CD4-positive, CD25-positive, alpha-beta regulatory T cell (primary cell): ENCODE measurements at regions not wholly inside any gene's neighbourhood (a gene's known extent, or its start where the extent isn't known, plus 50 kb on each side); places are given as distances from the start of the nearest gene placed in this dataset.

Experiments
- ATAC-seq, 2 donors: fragments of 150-1000 bp; cut with Tn5 transposase; one replicate each; pipeline ENCODE4 v1.10.0; 2021; ENCODE audit warnings: low read depth in 2 of 2, moderate number of reproducible peaks in 2 of 2, moderate library complexity in 1 of 2
- DNase-seq, 3 donors: peaks; one replicate each; pipeline versions ENCODE4 v3.0.0 to v3.0.0-alpha.2; 2012 to 2022; ENCODE audit warnings: mixed read lengths in 1 of 3
- H3K27ac ChIP-seq: one replicate; pipeline ENCODE4 v1.7.0; 2013; ENCODE audit warnings: mild to moderate bottlenecking, low read length; ENCODE audit not compliant: insufficient read depth, poor library complexity, severe bottlenecking
- H3K27me3 ChIP-seq: one replicate; pipeline ENCODE4 v1.7.0; 2013; ENCODE audit warnings: low read length; ENCODE audit not compliant: control insufficient read depth, insufficient read depth
- H3K36me3 ChIP-seq: one replicate; pipeline ENCODE4 v1.7.0; 2013; ENCODE audit warnings: mild to moderate bottlenecking, low read length, moderate library complexity; ENCODE audit not compliant: control insufficient read depth, insufficient read depth
- H3K4me1 ChIP-seq: 2 replicates; pipeline ENCODE4 v1.7.0; 2013; ENCODE audit warnings: mild to moderate bottlenecking, low read length; ENCODE audit not compliant: insufficient read depth, control insufficient read depth, poor library complexity, severe bottlenecking
- H3K4me3 ChIP-seq: one replicate; pipeline ENCODE4 v1.7.0; 2013; ENCODE audit warnings: low read depth, mild to moderate bottlenecking, low read length, moderate library complexity
- H3K9me3 ChIP-seq, 2 experiments: 1 replicate in 1 of 2; 2 replicates in 1 of 2; pipeline ENCODE4 v1.7.0; 2013; ENCODE audit warnings: low read length in 2 of 2, mild to moderate bottlenecking in 1 of 2, moderate library complexity in 1 of 2; ENCODE audit not compliant: control insufficient read depth in 2 of 2
- H3K27ac Mint-ChIP-seq, 3 donors: one replicate each; pipeline ENCODE4 v1.8.0; 2020 to 2022; ENCODE audit warnings: mild to moderate bottlenecking in 3 of 3, mixed read lengths in 3 of 3, moderate library complexity in 2 of 3
- H3K27me3 Mint-ChIP-seq: one replicate; pipeline ENCODE4 v1.8.0; 2022; ENCODE audit warnings: mild to moderate bottlenecking, mixed read lengths
- H3K36me3 Mint-ChIP-seq: one replicate; pipeline ENCODE4 v1.8.0; 2020; ENCODE audit warnings: mixed read lengths
- H3K4me1 Mint-ChIP-seq, 4 donors: one replicate each; pipeline ENCODE4 v1.8.0; 2020 to 2022; ENCODE audit warnings: mixed read lengths in 4 of 4, mild to moderate bottlenecking in 1 of 4
- H3K4me3 Mint-ChIP-seq, 4 donors: one replicate each; pipeline ENCODE4 v1.8.0; 2020 to 2022; ENCODE audit warnings: mild to moderate bottlenecking in 4 of 4, mixed read lengths in 4 of 4, moderate library complexity in 3 of 4
- H3K9me3 Mint-ChIP-seq, 7 donors: one replicate each; pipeline ENCODE4 v1.8.0; 2020 to 2022; ENCODE audit warnings: mixed read lengths in 7 of 7, mild to moderate bottlenecking in 3 of 7, moderate library complexity in 2 of 7

GRCh38 chr4:152156442-152156841 is 379.4 kb downstream of the FBXW7 start:
- Histone ChIP-seq H3K4me1 (no peaks in the 10 kb centered on the region), H3K27ac (no peak overlapping the region), H3K4me3 (no peak overlapping the region), H3K27me3 (no peaks in the 10 kb centered on the region), H3K36me3 (no peaks in the 10 kb centered on the region), H3K9me3 (no peaks in the 10 kb centered on the region)
- Mint-ChIP-seq H3K27me3 (no peaks in the 10 kb centered on the region), H3K4me1 (peaks cover 0 to 28% (median 14%) of the 10 kb centered on the region in 4 donors), H3K27ac (no peak overlapping the region), H3K9me3 (peaks cover 0 to 5% (median 0%) of the 10 kb centered on the region in 7 donors), H3K36me3 (no peaks in the 10 kb centered on the region), H3K4me3 (no peak overlapping the region)
- no peak for ATAC-seq
- DNase-seq: no peak

DNA sequence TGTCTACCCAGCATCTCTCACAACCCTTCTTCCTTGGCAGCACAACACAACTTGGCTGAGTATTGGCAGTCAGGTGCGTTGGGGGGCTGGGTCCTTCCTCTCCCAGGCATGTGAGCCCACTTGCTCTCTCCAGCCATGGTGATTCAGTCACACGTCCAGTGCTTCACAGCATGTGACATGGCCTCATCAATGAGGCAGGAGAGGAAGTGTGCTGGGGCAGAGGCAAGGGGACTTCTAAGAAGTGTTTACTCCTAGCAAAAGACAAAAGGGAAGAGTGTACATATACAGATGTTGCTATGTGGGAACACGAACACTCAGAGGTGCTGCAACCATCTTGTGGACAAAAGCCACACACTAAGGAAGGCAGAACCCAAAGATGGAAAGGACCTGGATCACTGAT is 380.8 kb downstream of the FBXW7 start:
- H3K9me3 Mint-ChIP-seq: peaks cover 0 to 5% (median 0%) of the 10 kb centered on the region in 7 donors
- H3K4me3 Mint-ChIP-seq: peak overlapping the region in 1 of 4 donors; percentile 60
- Histone ChIP-seq H3K36me3 (no peaks in the 10 kb centered on the region), H3K4me3 (no peak overlapping the region), H3K9me3 (no peaks in the 10 kb centered on the region), H3K4me1 (no peaks in the 10 kb centered on the region), H3K27ac (no peak overlapping the region), H3K27me3 (no peaks in the 10 kb centered on the region)
- DNase-seq: peak in 1 of 3 donors; percentile 21
- peaks cover 0 to 28% (median 14%) of the 10 kb centered on the region in 4 donors for H3K4me1 Mint-ChIP-seq
- no peak for ATAC-seq
- peaks cover 5% of the 10 kb centered on the region for H3K27me3 Mint-ChIP-seq
- no peaks in the 10 kb centered on the region for H3K36me3 Mint-ChIP-seq
- peak overlapping the region; percentile 8 to 50 (median 21) for H3K27ac Mint-ChIP-seq

DNA sequence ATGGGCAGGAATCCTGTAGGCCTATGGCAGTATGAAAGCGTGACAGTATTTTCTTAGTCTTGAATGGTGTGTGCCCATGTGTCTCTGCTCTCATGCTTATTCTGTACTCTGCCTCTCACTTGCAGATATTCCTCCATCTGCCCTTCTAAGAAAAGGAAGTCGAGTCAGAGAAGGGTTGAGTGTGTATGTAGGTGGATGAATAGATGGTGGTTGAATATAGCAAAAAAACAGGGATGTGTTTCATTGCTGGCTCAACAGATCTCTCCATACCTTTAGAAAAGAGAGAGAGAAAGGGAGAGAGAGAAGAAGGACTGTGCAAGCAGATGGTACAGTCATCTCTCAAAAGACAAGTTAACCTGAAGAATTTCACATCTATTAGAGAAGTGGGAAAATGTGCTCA is 381.5 kb downstream of the FBXW7 start:
- DNase-seq (no peak), ATAC-seq (no peak)
- Histone ChIP-seq H3K27ac (no peak overlapping the region), H3K36me3 (no peaks in the 10 kb centered on the region), H3K4me3 (no peak overlapping the region), H3K27me3 (no peaks in the 10 kb centered on the region), H3K4me1 (no peaks in the 10 kb centered on the region), H3K9me3 (no peaks in the 10 kb centered on the region)
- Mint-ChIP-seq H3K9me3 (peaks cover 0 to 5% (median 0%) of the 10 kb centered on the region in 7 donors), H3K36me3 (no peaks in the 10 kb centered on the region), H3K4me1 (peaks cover 0 to 28% (median 14%) of the 10 kb centered on the region in 4 donors), H3K4me3 (no peak overlapping the region), H3K27ac (no peak overlapping the region), H3K27me3 (peaks cover 5% of the 10 kb centered on the region)

DNA sequence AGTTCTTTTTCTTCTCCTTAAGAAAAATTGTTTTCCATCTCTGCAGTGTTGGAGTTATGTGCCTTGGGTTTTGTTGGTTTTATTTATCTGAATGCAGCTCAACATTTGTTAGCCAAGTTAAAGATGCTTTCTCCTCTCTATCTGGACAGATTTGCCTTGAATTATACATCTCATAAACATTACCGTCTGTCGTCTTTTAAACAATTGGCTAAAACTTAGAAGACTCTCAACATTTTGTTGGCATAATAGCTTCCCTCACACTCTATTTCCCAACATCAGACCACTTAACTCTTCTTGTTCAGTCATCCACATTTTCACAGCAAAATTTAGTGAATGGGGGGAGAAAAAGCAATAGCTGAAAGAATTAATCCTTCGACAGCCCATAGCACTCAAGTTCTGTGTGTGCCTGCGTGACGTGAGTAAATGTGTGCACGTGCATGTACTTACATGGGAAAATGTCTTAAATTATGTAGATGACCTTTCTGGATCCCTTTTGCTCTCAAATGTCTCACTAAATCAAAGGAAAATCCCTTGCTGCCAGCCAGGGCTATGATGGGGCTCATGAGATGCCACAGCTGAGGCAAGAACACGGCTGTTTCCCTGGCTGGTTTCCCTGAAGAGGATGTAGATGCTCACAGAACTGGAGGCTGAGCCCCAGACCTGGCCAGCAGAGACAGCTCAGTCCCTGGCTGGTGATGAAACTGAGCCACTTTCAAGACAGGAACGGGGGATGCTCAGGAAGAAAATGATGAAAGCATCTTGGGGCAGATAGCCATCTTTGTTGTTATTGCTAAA is 382.2 kb downstream of the FBXW7 start:
- Mint-ChIP-seq H3K27me3 (peaks cover 5% of the 10 kb centered on the region), H3K27ac (peak overlapping the region in 1 of 3 donors; percentile 33)

GRCh38 chr4:152150214-152150613 is 385.7 kb downstream of the FBXW7 start:
- DNase-seq: no peak
- H3K4me3 Mint-ChIP-seq: no peak overlapping the region
- peaks cover 0 to 11% (median 8%) of the 10 kb centered on the region in 4 donors for H3K4me1 Mint-ChIP-seq
- peaks cover 5 to 22% (median 7%) of the 10 kb centered on the region in 7 donors for H3K9me3 Mint-ChIP-seq
- H3K27me3 Mint-ChIP-seq: peaks cover 20% of the 10 kb centered on the region
- Histone ChIP-seq H3K27me3 (no peaks in the 10 kb centered on the region), H3K27ac (no peak overlapping the region), H3K36me3 (no peaks in the 10 kb centered on the region), H3K4me3 (no peak overlapping the region), H3K9me3 (peaks cover 12 to 15% of the 10 kb centered on the region in 2 experiments), H3K4me1 (no peaks in the 10 kb centered on the region)
- H3K27ac Mint-ChIP-seq: peak overlapping the region in 2 of 3 donors; percentile 8 to 60
- no peak for ATAC-seq
- H3K36me3 Mint-ChIP-seq: no peaks in the 10 kb centered on the region

More for the DNA sequence above, 382.2 kb downstream of the FBXW7 start:
- Histone ChIP-seq H3K36me3 (no peaks in the 10 kb centered on the region), H3K9me3 (no peaks in the 10 kb centered on the region), H3K4me1 (no peaks in the 10 kb centered on the region), H3K4me3 (no peak overlapping the region), H3K27me3 (no peaks in the 10 kb centered on the region), H3K27ac (no peak overlapping the region)
- H3K36me3 Mint-ChIP-seq: no peaks in the 10 kb centered on the region
- ATAC-seq (no peak), DNase-seq (no peak)
- peaks cover 0 to 28% (median 14%) of the 10 kb centered on the region in 4 donors for H3K4me1 Mint-ChIP-seq
- peaks cover 0 to 5% (median 0%) of the 10 kb centered on the region in 7 donors for H3K9me3 Mint-ChIP-seq
- H3K4me3 Mint-ChIP-seq: no peak overlapping the region

DNA sequence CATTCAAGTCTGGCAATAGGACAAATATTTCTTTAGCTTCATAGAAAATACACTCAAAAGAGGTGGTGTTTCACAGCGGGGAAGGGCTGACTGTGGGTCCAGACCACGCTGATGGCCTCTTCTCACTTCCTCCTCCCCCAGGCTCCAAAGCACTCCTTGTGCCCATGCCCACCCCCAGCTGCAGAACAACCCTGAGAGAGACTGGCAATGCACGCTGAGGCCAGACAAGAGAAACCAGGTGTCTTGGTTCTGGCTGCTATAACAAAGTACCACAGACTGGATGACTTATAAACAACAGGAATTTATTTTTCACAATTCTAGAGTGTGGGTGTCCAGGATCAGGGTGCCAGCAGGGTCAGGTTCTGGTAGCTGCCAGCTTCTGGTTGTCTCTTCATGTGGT is 386.1 kb downstream of the FBXW7 start:
- ATAC-seq (no peak), DNase-seq (no peak)
- no peak overlapping the region for H3K4me3 ChIP-seq
- Mint-ChIP-seq H3K4me1 (peaks cover 0 to 7% (median 5%) of the 10 kb centered on the region in 4 donors), H3K9me3 (peaks cover 6 to 25% (median 7%) of the 10 kb centered on the region in 7 donors), H3K4me3 (no peak overlapping the region), H3K27me3 (peaks cover 20% of the 10 kb centered on the region), H3K27ac (peak overlapping the region in 2 of 3 donors; percentile 8 to 60), H3K36me3 (no peaks in the 10 kb centered on the region)
- no peaks in the 10 kb centered on the region for H3K27me3 ChIP-seq
- no peaks in the 10 kb centered on the region for H3K36me3 ChIP-seq
- H3K27ac ChIP-seq: no peak overlapping the region
- no peaks in the 10 kb centered on the region for H3K4me1 ChIP-seq
- peaks cover 12 to 19% of the 10 kb centered on the region in 2 experiments for H3K9me3 ChIP-seq

- DNase-seq (no peak), ATAC-seq (no peak)
- no peak overlapping the region for H3K4me3 ChIP-seq
- peaks cover 17 to 22% of the 10 kb centered on the region in 2 experiments for H3K9me3 ChIP-seq
- Mint-ChIP-seq H3K36me3 (no peaks in the 10 kb centered on the region), H3K27me3 (peaks cover 20% of the 10 kb centered on the region), H3K27ac (peak overlapping the region in 2 of 3 donors; percentile 58 to 67), H3K4me1 (peaks cover 0 to 3% (median 3%) of the 10 kb centered on the region in 4 donors), H3K4me3 (peak overlapping the region in 1 of 4 donors; percentile 32), H3K9me3 (peaks cover 6 to 34% (median 11%) of the 10 kb centered on the region in 7 donors)
- no peak overlapping the region for H3K27ac ChIP-seq
- no peaks in the 10 kb centered on the region for H3K27me3 ChIP-seq
- no peaks in the 10 kb centered on the region for H3K4me1 ChIP-seq
- no peaks in the 10 kb centered on the region for H3K36me3 ChIP-seq
Observed at GRCh38 chr4:152148057-152148456, 387.2 kb upstream of the GATB start.
